TTC549 (cell line): ENCODE measurements at regions not wholly inside any gene's neighbourhood (a gene's known extent, or its start where the extent isn't known, plus 50 kb on each side); places are given as distances from the start of the nearest gene placed in this dataset.

Experiments
- FAIRE-seq: peaks from 2 replicates; lab custom pipeline; 2012; peaks lifted over from hg19 to GRCh38; lab: Jason Lieb, UNC

GRCh38 chr1:239795304-239795703, 296.4 kb upstream of the FMN2 start:
- FAIRE-seq: no peak

DNA sequence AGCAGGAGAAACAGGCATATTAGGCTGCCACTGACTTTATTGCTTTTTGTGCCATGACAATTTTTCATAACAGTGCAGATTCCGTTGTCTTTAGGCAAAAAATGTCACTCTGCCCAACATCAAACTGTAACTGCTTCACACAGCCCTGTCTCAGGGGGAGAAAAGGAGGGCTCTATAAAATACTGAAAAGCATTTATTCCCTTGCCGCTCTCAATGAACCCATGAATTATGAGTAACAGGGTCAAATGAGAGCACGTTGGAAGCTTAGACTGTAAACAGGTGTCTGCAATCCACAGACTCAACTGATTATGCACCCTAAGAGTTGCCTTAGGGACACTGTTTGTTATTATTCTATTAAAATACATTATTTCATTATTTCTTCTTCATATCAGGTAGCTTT, 292.1 kb upstream of the FMN2 start:
- no peak for FAIRE-seq

GRCh38 chr1:239800861-239801260, 290.8 kb upstream of the FMN2 start:
- no peak for FAIRE-seq

DNA sequence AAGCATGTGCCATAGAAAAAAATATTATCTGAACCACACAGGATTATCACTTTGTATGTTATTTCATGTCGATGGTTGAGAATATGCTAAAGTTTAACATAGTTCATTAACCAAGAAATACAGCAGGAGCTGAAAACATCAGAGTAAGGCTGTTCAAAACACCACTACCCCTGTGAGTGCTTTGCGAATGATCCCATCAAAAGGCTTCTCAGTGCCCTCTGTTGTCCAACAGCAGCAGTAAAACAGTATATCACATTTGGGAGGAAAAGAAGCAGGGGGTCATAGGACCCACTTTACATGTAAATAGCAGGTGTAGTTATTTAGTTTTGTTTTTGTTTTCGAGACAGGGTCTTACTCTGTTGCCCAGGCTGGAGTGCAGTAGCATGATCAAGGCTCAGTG, 289.4 kb upstream of the FMN2 start:
- no peak for FAIRE-seq

- FAIRE-seq: no peak
These were observed 287.9 kb upstream of the FMN2 start for GRCh38 chr1:239803781-239804180.

GRCh38 chr1:239804266-239804665, 287.4 kb upstream of the FMN2 start:
- no peak for FAIRE-seq

DNA sequence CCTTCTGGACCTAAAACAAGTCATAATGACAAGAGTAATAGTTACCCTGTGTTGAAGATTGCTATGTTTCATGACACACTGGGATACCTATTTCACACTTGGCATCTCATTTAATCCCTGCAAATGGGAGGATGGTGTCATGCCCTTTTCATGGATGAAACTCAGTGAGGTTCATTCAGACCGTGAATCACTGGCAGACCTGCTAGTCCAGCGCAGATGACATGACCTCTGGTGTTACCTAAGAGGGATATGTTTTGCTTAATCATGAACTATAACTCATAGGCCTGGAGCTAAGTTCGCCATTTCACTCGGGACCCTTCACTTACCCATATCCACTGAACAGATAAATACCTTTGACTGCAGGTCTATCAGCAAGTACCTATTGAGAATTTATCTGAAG, 286.6 kb upstream of the FMN2 start:
- FAIRE-seq: no peak

DNA sequence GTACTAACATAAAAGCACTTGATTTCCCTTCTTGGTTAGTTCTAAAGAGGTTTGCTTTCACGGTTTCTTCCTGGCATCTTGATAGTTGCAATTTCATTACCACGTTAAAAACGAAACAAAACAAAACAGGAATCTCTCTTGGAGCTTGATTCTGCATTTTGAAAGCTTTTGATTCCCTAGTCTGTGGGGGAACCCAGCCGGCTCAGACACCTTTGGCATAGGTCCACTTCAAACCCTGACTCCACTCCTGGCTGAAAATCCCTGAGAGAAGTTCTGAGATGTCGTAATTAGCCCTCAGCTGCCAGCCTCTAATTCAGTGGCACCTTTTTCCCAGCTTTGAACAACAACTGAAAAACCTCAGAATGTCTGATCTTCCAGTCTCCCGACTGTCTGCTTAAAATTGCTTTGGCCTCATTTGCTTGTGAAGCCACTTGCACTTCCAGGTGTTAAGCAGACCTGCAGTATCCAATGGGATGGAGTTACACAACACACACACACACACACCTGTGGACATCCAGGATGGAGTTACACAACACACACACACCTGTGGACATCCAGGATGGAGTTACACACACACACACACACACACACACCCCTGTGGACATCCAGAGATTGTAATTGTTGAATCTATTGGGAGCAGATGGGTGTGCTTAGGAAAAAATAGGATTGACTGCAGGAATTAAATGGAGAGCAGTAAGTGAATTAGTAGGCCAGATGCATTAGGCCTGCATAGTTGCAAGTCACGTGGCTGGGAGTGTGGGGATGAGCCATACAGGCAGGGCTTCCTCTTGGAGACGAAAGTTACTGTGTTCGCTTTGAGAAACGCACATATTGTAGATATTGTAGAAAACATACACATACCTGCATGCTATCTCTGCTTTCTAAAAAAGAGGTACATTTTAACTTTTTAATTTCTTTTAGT, 285.6 kb upstream of the FMN2 start:
- no peak for FAIRE-seq

GRCh38 chr1:239806897-239807296, 284.8 kb upstream of the FMN2 start:
- no peak for FAIRE-seq

- no peak for FAIRE-seq
These were observed 284.3 kb upstream of the FMN2 start for GRCh38 chr1:239807361-239807760.

GRCh38 chr1:239810061-239810481, 281.6 kb upstream of the FMN2 start:
- FAIRE-seq: no peak

DNA sequence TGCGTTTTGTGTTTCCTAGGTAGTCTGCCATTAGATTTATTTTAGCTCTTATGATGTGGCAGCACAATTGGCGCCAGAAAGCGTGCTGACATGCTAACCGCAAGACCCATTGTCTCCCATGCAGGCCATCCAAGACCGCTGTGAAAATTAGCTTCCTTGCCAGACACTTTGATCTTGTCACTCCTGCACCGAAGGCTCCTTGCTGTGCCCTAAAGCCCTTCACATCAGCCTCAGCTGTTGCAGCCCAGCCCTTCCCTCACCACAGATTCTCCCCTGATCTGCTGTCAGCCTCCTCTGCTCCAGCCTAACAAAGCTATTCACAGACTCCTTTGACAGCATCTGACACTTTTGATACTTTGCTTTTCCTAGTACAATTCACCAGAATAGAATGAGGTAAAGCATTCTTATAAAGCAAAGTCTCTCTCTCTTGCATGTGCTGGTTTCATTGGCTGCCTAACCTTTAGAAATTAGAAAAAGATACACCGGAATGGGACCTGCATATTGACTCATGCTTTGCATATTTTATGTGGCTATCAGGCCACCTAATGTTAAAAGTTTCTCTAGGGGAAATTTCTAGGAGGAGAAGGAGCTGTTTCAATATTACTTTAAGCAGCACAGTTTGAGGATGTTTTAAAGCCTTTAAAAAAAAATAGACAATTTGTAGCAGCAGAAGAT, 280.3 kb upstream of the FMN2 start:
- FAIRE-seq: no peak

DNA sequence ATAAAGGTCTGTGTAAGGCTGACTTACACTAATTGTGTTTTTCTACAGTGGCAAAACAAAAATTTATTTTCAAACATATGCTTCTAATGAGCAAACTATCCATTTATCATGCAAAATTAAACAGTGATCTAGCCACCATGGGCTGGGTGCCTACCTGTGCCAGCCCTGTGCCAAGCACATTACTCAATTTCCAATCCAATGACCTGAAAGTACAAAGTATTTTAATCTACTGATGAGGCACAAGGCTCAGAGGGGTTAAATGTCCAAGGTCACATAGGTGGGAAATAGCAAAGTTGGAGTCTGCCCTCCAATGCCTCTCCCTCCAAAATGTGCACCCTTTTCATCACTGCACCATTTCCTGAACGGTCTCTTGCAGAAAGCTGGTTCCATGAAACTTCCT, 279.1 kb upstream of the FMN2 start:
- FAIRE-seq: no peak

GRCh38 chr1:239814306-239814881, 277.3 kb upstream of the FMN2 start:
- no peak for FAIRE-seq

DNA sequence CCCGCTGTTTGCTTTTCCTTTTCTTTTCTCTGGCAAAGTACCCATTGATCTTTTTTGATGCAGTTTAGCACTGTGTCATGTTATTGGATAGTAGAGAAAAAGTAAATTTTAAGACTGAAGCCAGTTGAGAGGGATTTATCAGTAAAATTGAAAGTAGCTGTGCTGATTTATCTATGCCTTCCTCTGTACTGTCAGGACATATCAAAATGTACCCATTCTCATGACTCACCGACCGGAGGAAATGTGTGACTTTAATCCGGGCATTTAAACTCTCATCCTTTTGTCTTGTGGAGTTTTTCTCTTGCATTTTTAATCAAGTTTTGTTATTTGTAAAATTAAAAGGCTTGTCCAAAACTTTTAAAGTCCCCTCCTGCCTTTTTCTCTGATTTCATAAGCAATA, 276.6 kb upstream of the FMN2 start:
- no peak for FAIRE-seq

- FAIRE-seq: no peak
These were observed 275.5 kb upstream of the FMN2 start for GRCh38 chr1:239816081-239816782.

- no peak for FAIRE-seq
These were observed 274.4 kb upstream of the FMN2 start for GRCh38 chr1:239817276-239817675.

DNA sequence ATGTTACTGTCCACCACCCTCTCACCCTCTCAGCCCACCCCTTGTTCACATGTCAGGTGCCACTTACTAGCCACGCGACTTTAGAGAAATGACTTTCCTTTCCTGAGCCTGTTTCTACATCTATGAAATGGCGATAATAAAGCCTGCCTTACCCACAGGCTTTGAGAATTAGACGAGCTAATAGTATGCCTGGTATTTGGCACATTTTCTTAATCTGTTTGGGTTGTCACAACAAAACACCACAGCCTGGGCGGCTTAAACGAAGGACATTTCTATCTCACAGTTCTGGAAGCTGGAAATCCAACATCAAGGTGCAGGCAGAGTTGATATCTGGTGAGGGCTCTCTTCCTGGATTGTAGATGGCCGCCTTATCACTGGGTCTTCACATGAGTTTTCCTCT, 273.9 kb upstream of the FMN2 start:
- no peak for FAIRE-seq

DNA sequence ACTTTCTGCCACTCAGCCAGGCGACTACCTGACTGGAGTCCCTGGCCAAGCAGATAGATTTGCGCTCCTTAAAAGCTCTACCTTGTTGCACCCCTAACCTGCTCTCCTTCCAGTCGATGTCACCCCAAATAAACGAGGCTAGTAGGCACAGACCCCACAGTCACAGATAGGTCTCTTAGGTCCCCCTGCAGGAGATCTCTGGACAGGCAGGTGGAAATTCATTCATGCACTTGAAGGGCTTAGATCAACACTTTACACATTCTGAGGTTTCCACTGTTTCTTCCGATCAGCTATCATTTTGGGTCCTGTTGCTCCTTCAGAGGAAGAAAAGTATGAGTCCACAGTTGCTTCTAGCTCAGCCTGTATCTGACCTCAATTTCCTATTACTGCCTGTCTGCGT, 272.6 kb upstream of the FMN2 start:
- FAIRE-seq: no peak

- no peak for FAIRE-seq
These were observed 271.9 kb upstream of the FMN2 start for GRCh38 chr1:239819756-239820250.

DNA sequence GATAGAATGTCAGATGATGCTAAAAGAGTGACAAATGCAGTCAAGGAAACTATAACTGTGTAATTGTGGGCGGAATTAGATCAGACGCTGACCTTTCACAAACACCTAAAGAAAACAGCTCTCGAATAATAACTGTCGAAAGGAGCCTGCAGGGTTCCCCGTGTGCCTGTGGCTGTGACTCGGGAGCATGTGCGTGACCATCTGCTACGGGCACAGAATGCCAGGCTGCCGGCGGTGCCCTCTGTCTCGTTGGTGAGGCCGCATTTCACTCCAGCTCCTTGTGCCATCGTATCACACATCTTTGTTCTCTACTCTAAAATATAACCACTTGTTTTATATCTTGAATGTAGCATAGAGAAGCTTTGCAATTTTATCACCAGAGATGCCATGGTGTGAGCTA, 267.8 kb upstream of the FMN2 start:
- no peak for FAIRE-seq

- FAIRE-seq: no peak
These were observed 265.5 kb upstream of the FMN2 start for GRCh38 chr1:239826211-239826610.

- no peak for FAIRE-seq
These were observed 264.9 kb upstream of the FMN2 start for GRCh38 chr1:239826736-239827135.
